ENCODE measurements at regions not wholly inside any gene's neighbourhood (a gene's known extent, or its start where the extent isn't known, plus 50 kb on each side); places are given as distances from the start of the nearest gene placed in this dataset.

GRCh38 chr9:107896544-107896943 is 407.0 kb upstream of the KLF4 start:
- no peak overlapping the region for H3K27ac ChIP-seq
- TF ChIP-seq CTCF (conservative IDR thresholded peaks at IDR 0.05), result no peak

- no peak for TF ChIP-seq CTCF (conservative IDR thresholded peaks at IDR 0.05)
- no peak overlapping the region for H3K27ac ChIP-seq
Observed at GRCh38 chr9:107895501-107896001, 406.0 kb upstream of the KLF4 start.

GRCh38 chr9:107894572-107895261 is 405.1 kb upstream of the KLF4 start:
- no peak for TF ChIP-seq CTCF (conservative IDR thresholded peaks at IDR 0.05)

GRCh38 chr9:107890921-107891465 is 401.4 kb upstream of the KLF4 start:
- H3K27ac ChIP-seq, result no peak overlapping the region
- TF ChIP-seq CTCF (conservative IDR thresholded peaks at IDR 0.05), result no peak

More at GRCh38 chr9:107894572-107895261, 405.1 kb upstream of the KLF4 start:
- H3K27ac ChIP-seq, result no peak overlapping the region

GRCh38 chr9:107888773-107889227 is 399.2 kb upstream of the KLF4 start:
- TF ChIP-seq CTCF (conservative IDR thresholded peaks at IDR 0.05), result no peak
- H3K27ac ChIP-seq, result no peak overlapping the region

GRCh38 chr9:107886826-107887225 is 397.3 kb upstream of the KLF4 start:
- no peak for TF ChIP-seq CTCF (conservative IDR thresholded peaks at IDR 0.05)
- H3K27ac ChIP-seq, result no peak overlapping the region

- no peak for TF ChIP-seq CTCF (conservative IDR thresholded peaks at IDR 0.05)
- H3K27ac ChIP-seq, result no peak overlapping the region
Observed at GRCh38 chr9:107883496-107884124, 394.0 kb upstream of the KLF4 start.
